ENCODE measurements at regions not wholly inside any gene's neighbourhood (a gene's known extent, or its start where the extent isn't known, plus 50 kb on each side); places are given as distances from the start of the nearest gene placed in this dataset.

DNA sequence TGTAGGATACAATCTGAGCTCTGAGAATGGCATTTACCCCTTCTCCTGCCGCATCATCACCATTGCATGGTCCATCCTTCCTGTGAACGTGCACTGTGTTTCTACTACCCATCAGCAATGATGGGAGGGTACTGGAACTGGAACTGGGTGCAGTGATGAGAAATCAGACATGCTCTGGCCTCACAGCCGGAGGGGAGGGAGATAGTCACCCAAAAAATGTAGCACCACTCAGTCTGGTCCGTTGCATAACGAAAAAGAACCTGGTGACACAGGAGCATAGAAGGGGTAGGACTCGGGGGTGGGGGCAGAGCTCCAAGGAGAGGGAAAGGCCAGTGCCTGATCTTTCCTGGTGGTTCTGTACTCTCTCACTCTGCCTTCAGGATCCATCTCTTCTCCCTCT lies 205.0 kb downstream of the RPLP1 start:
- TF ChIP-seq FOXA1 (IDR thresholded peaks at IDR 0.05), result no peak
- no peak for TF ChIP-seq L3MBTL2 (conservative IDR thresholded peaks at IDR 0.05)
- TF ChIP-seq NFRKB (IDR thresholded peaks at IDR 0.05), result no peak
- TF ChIP-seq, protein P1, sequence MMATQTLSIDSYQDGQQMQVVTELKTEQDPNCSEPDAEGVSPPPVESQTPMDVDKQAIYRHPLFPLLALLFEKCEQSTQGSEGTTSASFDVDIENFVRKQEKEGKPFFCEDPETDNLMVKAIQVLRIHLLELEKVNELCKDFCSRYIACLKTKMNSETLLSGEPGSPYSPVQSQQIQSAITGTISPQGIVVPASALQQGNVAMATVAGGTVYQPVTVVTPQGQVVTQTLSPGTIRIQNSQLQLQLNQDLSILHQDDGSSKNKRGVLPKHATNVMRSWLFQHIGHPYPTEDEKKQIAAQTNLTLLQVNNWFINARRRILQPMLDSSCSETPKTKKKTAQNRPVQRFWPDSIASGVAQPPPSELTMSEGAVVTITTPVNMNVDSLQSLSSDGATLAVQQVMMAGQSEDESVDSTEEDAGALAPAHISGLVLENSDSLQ (IDR thresholded peaks at IDR 0.05), result no peak
- no peak for TF ChIP-seq LEF1 (IDR thresholded peaks at IDR 0.05; ENCODE audit: borderline replicate concordance)
- ChIA-PET POLR2A (no interaction called here), CTCF (no interaction called here)
- DNase-seq (ENCODE audit: extremely low spot score), result no peak

DNA sequence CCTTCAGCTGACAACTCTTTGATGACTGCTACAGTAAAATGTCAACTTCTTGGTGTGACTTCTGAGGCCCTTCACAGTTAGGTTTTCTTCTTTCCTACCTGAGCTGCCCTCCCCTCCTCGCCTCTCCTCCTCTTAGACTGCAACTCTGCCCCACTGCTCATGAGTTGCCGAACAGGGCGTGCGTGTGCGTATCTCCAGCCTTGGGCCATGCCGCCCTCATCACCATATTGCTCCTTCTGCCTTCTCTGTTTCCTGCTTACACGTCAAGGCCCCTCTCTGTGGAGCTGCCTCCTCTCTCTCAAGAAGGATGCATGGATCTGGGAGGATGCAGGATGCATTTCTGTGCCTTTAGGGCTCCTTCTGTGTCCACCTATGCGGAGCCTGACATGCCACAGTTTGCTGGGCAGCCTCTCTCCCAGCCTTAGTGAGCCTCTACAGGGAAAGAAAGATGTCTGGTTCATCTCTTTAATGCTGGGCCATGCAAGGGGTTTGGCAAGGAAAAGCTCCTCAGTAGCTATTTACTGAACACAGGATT lies 205.9 kb downstream of the RPLP1 start:
- POLR2A ChIA-PET, result no interaction called here
- TF ChIP-seq FOXM1 (IDR thresholded peaks at IDR 0.05; ENCODE audit: borderline replicate concordance) (no peak), BHLHE40 (IDR thresholded peaks at IDR 0.05; ENCODE audit: borderline replicate concordance) (no peak), ZNF384 (IDR thresholded peaks at IDR 0.05) (no peak), SP1 (IDR thresholded peaks at IDR 0.05) (no peak), L3MBTL2 (conservative IDR thresholded peaks at IDR 0.05) (no peak), ARNT (IDR thresholded peaks at IDR 0.05) (no peak), FOXA1 (IDR thresholded peaks at IDR 0.05) (no peak), NFRKB (IDR thresholded peaks at IDR 0.05) (no peak), CTBP1 (IDR thresholded peaks at IDR 0.05; ENCODE audit: borderline replicate concordance) (no peak), TARDBP (IDR thresholded peaks at IDR 0.05) (no peak), LEF1 (IDR thresholded peaks at IDR 0.05; ENCODE audit: borderline replicate concordance) (no peak), HDGF (IDR thresholded peaks at IDR 0.05; ENCODE audit: borderline replicate concordance) (no peak), FOXK2 (IDR thresholded peaks at IDR 0.05) (no peak), SUZ12 (IDR thresholded peaks at IDR 0.05) (no peak), ELF4 (IDR thresholded peaks at IDR 0.05) (no peak)
- TF ChIP-seq, protein P1 (IDR thresholded peaks at IDR 0.05), result no peak
- CTCF ChIA-PET, result no interaction called here
- DNase-seq (ENCODE audit: extremely low spot score), result no peak

DNA sequence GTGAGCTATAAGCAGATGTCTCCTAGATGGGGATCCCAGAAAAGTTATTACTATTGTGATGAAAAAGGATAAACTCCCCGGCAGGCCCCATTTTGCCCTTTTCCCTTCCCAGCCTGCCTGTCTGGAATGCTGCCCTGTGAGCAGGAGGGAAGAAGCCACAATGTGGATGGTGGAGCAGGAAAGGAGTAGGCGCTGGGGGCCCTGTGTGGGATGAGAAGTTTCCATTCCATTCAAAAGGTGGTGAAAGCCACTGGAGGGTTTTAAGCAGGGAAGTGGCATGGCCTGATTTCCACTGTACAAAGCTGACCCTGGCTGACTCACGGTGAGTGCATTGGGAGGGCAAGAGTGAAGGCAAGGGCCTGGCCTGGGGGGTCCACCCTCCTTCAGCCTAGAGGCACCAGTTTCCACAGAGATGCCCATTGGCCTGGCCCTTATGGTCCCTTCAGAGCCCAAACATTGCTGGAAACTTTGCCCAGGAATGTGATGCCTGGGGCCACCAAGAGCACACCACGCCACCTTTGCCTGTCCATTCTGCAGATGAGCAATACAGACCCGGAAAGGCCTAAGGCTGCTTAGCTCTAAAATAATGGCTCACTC lies 206.9 kb downstream of the RPLP1 start:
- no peak for DNase-seq (ENCODE audit: extremely low spot score)
- TF ChIP-seq HDGF (IDR thresholded peaks at IDR 0.05; ENCODE audit: borderline replicate concordance), result no peak
- TF ChIP-seq, protein P1 (IDR thresholded peaks at IDR 0.05), result no peak
- no peak for TF ChIP-seq SP1 (IDR thresholded peaks at IDR 0.05)
- POLR2A ChIA-PET, result no interaction called here
- CTCF ChIA-PET, result no interaction called here

DNA sequence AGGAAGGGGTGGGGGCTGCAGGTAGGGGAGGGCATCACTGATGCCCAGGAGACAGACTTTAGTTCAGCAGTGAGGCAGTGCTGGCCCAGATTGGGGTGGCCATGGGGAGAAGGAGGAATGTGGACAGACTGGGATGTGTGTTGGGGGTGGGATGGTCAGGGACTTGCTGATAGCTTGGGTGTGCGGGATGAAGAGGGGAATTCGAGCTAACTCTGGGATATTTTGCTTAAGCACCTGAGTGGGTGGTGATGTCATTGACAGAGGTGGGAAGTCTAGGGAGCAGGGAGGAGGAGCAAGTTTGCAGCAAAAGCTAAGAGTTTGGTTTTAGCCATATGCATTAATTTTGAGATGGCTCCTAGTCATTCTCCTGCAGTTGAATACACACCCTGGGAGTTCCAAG lies 207.5 kb downstream of the RPLP1 start:
- POLR2A ChIA-PET, result no interaction called here
- CTCF ChIA-PET, result no interaction called here
- no peak for DNase-seq (ENCODE audit: extremely low spot score)
- TF ChIP-seq LEF1 (IDR thresholded peaks at IDR 0.05; ENCODE audit: borderline replicate concordance) (no peak), L3MBTL2 (conservative IDR thresholded peaks at IDR 0.05) (no peak), HDGF (IDR thresholded peaks at IDR 0.05; ENCODE audit: borderline replicate concordance) (no peak), FOXM1 (IDR thresholded peaks at IDR 0.05; ENCODE audit: borderline replicate concordance) (no peak), NFRKB (IDR thresholded peaks at IDR 0.05) (no peak), BHLHE40 (IDR thresholded peaks at IDR 0.05; ENCODE audit: borderline replicate concordance) (no peak), TARDBP (IDR thresholded peaks at IDR 0.05) (no peak), SP1 (IDR thresholded peaks at IDR 0.05) (no peak), ELF4 (IDR thresholded peaks at IDR 0.05) (no peak), ZNF384 (IDR thresholded peaks at IDR 0.05) (no peak), FOXA1 (IDR thresholded peaks at IDR 0.05) (no peak), ARNT (IDR thresholded peaks at IDR 0.05) (no peak)
- TF ChIP-seq, protein P1 (IDR thresholded peaks at IDR 0.05), result no peak

DNA sequence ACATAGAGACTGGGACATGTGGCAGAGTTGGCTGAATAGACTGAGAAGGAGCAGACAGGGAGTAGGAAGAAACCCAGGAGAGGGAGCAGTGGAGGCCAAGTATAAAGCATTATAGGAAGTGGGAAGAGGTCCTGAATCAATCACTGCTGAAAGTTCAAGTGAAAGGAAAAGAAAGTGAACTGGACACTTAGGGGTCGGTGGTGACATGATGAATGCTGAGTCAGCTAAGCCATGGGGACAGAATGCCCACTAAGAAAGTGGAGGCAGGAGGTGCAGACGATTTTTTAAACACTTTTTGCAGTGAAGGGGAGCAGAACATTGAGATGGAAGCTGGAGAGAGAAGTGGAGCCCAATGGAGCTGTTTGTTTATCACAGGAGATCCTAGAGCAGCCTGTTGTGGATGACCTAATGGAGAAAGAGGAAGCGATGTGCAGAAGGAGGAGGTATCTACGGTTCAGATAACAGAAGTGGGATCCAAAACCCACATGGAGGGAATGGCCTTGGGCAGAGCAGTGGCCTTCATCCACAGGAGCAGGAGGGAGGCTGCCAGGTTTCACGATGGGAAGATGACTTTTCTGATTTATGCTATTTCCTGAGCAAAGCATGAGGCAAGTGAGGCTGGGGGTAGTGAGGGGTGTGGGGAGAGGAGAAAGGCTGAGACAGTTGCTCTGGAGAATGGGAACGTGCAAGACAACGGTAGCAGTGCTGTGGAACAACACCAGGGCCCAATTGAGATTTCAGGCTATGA lies 208.2 kb downstream of the RPLP1 start:
- ChIA-PET CTCF (no interaction called here), POLR2A (no interaction called here)
- DNase-seq (ENCODE audit: extremely low spot score), result no peak
- no peak for TF ChIP-seq FOXA1 (IDR thresholded peaks at IDR 0.05)
- TF ChIP-seq NFRKB (IDR thresholded peaks at IDR 0.05), result no peak
- no peak for TF ChIP-seq LEF1 (IDR thresholded peaks at IDR 0.05; ENCODE audit: borderline replicate concordance)
- TF ChIP-seq L3MBTL2 (conservative IDR thresholded peaks at IDR 0.05), result no peak
- TF ChIP-seq CTBP1 (IDR thresholded peaks at IDR 0.05; ENCODE audit: borderline replicate concordance), result no peak
- no peak for TF ChIP-seq ELF4 (IDR thresholded peaks at IDR 0.05)
- no peak for TF ChIP-seq FOXM1 (IDR thresholded peaks at IDR 0.05; ENCODE audit: borderline replicate concordance)
- no peak for TF ChIP-seq BHLHE40 (IDR thresholded peaks at IDR 0.05; ENCODE audit: borderline replicate concordance)
- TF ChIP-seq ZNF384 (IDR thresholded peaks at IDR 0.05), result no peak

DNA sequence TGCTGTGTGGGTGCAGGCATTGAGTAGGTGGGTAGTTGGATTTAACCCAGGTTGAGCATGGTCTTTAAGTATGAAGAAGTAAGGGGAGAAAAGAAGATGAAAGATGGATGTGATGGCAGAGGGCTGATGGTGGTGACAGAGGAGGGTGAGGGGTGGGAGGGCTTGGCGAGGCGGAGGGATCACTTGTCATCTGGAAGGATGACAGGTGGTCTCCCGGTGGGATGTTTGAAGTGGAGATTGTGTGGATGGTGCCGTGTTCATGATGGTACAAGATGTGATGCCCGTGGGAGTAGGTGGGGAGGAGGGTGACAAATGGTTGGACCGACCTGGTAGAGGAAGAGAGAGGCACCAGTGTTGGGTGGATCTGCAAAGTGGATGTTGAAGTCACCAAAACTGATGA lies 208.8 kb downstream of the RPLP1 start:
- POLR2A ChIA-PET, result no interaction called here
- no peak for DNase-seq (ENCODE audit: extremely low spot score)
- CTCF ChIA-PET, result no interaction called here
- TF ChIP-seq LEF1 (IDR thresholded peaks at IDR 0.05; ENCODE audit: borderline replicate concordance) (no peak), BHLHE40 (IDR thresholded peaks at IDR 0.05; ENCODE audit: borderline replicate concordance) (no peak), FOXA1 (IDR thresholded peaks at IDR 0.05) (no peak), HDGF (IDR thresholded peaks at IDR 0.05; ENCODE audit: borderline replicate concordance) (no peak), NFRKB (IDR thresholded peaks at IDR 0.05) (no peak), CTBP1 (IDR thresholded peaks at IDR 0.05; ENCODE audit: borderline replicate concordance) (no peak), L3MBTL2 (conservative IDR thresholded peaks at IDR 0.05) (no peak), SUZ12 (IDR thresholded peaks at IDR 0.05) (no peak), ZNF384 (IDR thresholded peaks at IDR 0.05) (no peak), SP1 (IDR thresholded peaks at IDR 0.05) (no peak), ELF4 (IDR thresholded peaks at IDR 0.05) (no peak), FOXK2 (IDR thresholded peaks at IDR 0.05) (no peak), TARDBP (IDR thresholded peaks at IDR 0.05) (no peak), FOXM1 (IDR thresholded peaks at IDR 0.05; ENCODE audit: borderline replicate concordance) (no peak), ARNT (IDR thresholded peaks at IDR 0.05) (no peak)
- TF ChIP-seq, protein P1 (IDR thresholded peaks at IDR 0.05), result no peak

Measured in HEK293T (cell line).